ENCODE measurements at regions not wholly inside any gene's neighbourhood (a gene's known extent, or its start where the extent isn't known, plus 50 kb on each side); places are given as distances from the start of the nearest gene placed in this dataset.

DNA sequence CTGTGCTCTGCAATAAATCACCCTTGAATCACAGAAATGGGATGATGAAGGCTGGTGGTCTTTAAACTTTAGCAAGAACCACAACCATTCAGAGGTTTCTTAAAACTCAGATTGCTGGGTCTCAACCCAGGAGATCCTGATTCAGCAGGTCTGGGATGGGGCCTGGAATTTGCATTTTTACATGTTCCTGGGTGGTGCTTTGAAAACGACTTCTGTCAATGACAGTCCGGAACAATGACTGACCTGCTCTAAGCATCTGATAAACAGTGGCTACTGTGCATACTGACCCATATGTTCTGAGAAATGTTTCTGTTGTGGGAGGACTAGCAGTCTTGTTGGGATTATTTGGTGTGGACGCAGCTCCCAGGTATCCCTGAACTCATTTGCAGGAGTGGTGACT is 92.7 kb downstream of the GADD45G start:
- no peak overlapping the region for H3K4me3 Mint-ChIP-seq (ENCODE audit: unreplicated experiment)
- H3K9me3 Mint-ChIP-seq (ENCODE audit: unreplicated experiment): no peaks in the 10 kb centered on the region
- CTCF ChIA-PET: interaction anchor here (1.2 kb wide), 1 partner anchor 94 kb away, joined by 3 read pairs; no protein-coding TSS in a partner anchor
- BruUV-seq (replicated peaks): no TSS peak
- intact Hi-C loops (cut with micrococcal nuclease): no loop called here
- H3K27me3 Mint-ChIP-seq (ENCODE audit: insufficient read depth, unreplicated experiment): peaks cover 10% of the 10 kb centered on the region
- H3K4me1 Mint-ChIP-seq (ENCODE audit: insufficient read depth, unreplicated experiment): no peaks in the 10 kb centered on the region
- no peak for DNase-seq (ENCODE audit: unreplicated experiment)
- TF ChIP-seq, protein P1, sequence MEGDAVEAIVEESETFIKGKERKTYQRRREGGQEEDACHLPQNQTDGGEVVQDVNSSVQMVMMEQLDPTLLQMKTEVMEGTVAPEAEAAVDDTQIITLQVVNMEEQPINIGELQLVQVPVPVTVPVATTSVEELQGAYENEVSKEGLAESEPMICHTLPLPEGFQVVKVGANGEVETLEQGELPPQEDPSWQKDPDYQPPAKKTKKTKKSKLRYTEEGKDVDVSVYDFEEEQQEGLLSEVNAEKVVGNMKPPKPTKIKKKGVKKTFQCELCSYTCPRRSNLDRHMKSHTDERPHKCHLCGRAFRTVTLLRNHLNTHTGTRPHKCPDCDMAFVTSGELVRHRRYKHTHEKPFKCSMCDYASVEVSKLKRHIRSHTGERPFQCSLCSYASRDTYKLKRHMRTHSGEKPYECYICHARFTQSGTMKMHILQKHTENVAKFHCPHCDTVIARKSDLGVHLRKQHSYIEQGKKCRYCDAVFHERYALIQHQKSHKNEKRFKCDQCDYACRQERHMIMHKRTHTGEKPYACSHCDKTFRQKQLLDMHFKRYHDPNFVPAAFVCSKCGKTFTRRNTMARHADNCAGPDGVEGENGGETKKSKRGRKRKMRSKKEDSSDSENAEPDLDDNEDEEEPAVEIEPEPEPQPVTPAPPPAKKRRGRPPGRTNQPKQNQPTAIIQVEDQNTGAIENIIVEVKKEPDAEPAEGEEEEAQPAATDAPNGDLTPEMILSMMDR (IDR thresholded peaks at IDR 0.05; ENCODE audit: unreplicated experiment): no peak
- POLR2A ChIA-PET: no interaction called here
- H3K27ac Mint-ChIP-seq (ENCODE audit: low read depth, unreplicated experiment): no peak overlapping the region
- peaks cover 6% of the 10 kb centered on the region for H3K36me3 Mint-ChIP-seq (ENCODE audit: insufficient read depth, unreplicated experiment)

DNA sequence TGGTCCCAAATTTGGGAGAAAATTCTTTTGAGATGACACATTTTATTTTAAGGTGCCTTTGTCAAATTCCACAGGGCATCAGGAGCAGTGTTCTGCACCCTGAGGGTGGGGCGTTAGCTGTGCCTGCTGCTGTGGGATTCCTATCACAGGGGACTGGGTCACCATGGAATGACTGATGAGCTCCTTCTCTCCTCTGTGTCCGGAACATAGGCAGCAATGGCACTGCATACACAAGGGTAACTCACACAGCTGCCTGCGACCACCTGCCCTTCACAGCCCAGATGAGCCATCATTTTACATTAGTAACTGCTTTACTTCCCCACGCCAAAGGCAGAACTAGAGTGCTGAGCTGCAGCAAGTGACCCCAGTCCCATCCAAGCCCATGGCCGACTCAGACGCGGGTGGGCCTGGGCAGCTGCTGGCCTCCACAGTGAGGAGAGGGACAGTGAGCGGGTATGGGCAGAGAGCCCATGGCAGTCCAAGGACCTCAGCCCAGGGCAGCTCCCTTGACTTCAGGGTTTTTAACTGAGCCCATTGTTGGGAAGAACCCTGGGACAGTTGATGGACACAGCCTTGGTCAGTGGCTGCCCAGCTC is 93.7 kb downstream of the GADD45G start:
- no peaks in the 10 kb centered on the region for H3K9me3 Mint-ChIP-seq (ENCODE audit: unreplicated experiment)
- peaks cover 6% of the 10 kb centered on the region for H3K36me3 Mint-ChIP-seq (ENCODE audit: insufficient read depth, unreplicated experiment)
- H3K27me3 Mint-ChIP-seq (ENCODE audit: insufficient read depth, unreplicated experiment): peaks cover 10% of the 10 kb centered on the region
- no peak overlapping the region for H3K4me3 Mint-ChIP-seq (ENCODE audit: unreplicated experiment)
- TF ChIP-seq, protein P1 (IDR thresholded peaks at IDR 0.05; ENCODE audit: unreplicated experiment): no peak
- POLR2A ChIA-PET: interaction anchor here (0.7 to 0.8 kb wide), 2 partner anchors 12 to 33 kb away, joined by 3 read pairs; no protein-coding TSS in a partner anchor
- CTCF ChIA-PET: interaction anchor here (0.5 to 1.2 kb wide), 3 partner anchors 95 to 964 kb away, joined by 3 read pairs; no protein-coding TSS in a partner anchor
- H3K4me1 Mint-ChIP-seq (ENCODE audit: insufficient read depth, unreplicated experiment): no peaks in the 10 kb centered on the region
- no TSS peak for BruUV-seq (replicated peaks)
- no peak overlapping the region for H3K27ac Mint-ChIP-seq (ENCODE audit: low read depth, unreplicated experiment)
- no peak for DNase-seq (ENCODE audit: unreplicated experiment)
- intact Hi-C loops (cut with micrococcal nuclease): no loop called here

DNA sequence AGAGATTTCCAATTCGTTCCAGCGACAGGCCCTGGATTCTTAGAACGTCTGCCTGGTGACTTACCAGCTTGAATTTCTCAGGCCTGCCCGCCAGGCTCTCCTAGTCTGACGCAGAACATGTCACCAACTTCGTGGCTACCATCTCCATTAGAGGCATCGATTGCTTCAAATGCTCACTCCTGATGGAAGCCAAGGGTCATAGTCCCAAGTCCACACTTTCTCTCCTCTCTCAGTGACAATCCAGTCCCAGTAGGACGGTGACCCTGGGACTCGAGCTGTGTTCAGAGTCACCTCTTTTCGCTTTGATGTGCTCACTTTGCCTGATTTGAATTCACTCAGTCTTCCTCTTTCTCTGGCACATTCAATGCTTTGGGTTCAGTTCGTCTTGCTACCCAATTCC is 94.8 kb downstream of the GADD45G start:
- TF ChIP-seq, protein P1 (IDR thresholded peaks at IDR 0.05; ENCODE audit: unreplicated experiment): no peak
- Mint-ChIP-seq H3K36me3 (ENCODE audit: insufficient read depth, unreplicated experiment) (peaks cover 6% of the 10 kb centered on the region), H3K27me3 (ENCODE audit: insufficient read depth, unreplicated experiment) (peaks cover 10% of the 10 kb centered on the region), H3K27ac (ENCODE audit: low read depth, unreplicated experiment) (no peak overlapping the region), H3K4me1 (ENCODE audit: insufficient read depth, unreplicated experiment) (no peaks in the 10 kb centered on the region), H3K4me3 (ENCODE audit: unreplicated experiment) (no peak overlapping the region), H3K9me3 (ENCODE audit: unreplicated experiment) (no peaks in the 10 kb centered on the region)
- ChIA-PET POLR2A (no interaction called here), CTCF (interaction anchor here (0.6 to 1.1 kb wide), 2 partner anchors 28 to 62 kb away, joined by 3 read pairs; no protein-coding TSS in a partner anchor)
- intact Hi-C loops (cut with micrococcal nuclease): no loop called here
- DNase-seq (ENCODE audit: unreplicated experiment): no peak
- no TSS peak for BruUV-seq (replicated peaks)

DNA sequence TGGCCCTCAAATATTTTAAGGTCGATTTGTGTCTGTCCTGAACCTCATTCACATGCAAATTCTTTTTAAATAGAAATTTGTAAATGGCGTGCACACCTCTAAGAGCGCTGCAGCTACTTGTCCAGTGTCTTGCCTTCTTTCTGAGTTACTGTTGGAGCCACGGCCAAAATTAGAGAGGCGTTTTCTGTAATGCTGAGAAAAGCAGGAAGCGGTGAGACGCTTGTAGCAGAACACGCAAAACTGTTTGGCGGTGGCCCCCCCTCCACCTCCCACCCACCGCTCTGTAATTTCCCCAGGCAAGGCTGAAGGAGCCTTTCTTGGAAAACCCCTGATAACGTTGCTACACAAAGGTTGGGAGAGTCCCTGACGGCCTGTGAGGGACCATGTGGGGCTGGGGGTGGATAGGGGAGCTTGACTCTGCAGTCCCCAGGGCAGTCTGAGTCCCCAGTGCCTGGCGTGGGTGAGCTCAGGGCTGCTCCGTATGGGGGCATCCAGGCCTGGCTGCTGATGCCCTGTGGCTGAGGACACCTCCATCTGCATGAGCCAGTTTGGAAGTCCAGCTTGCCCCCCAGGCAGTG is 96.5 kb downstream of the GADD45G start:
- no peak for DNase-seq (ENCODE audit: unreplicated experiment)
- no peaks in the 10 kb centered on the region for H3K4me1 Mint-ChIP-seq (ENCODE audit: insufficient read depth, unreplicated experiment)
- ChIA-PET POLR2A (no interaction called here), CTCF (interaction anchor here (0.6 kb wide), 1 partner anchor 15 kb away, joined by 3 read pairs; no protein-coding TSS in a partner anchor)
- no peak overlapping the region for H3K27ac Mint-ChIP-seq (ENCODE audit: low read depth, unreplicated experiment)
- H3K36me3 Mint-ChIP-seq (ENCODE audit: insufficient read depth, unreplicated experiment): no peaks in the 10 kb centered on the region
- BruUV-seq (replicated peaks): no TSS peak
- intact Hi-C loops (cut with micrococcal nuclease): no loop called here
- H3K4me3 Mint-ChIP-seq (ENCODE audit: unreplicated experiment): no peak overlapping the region
- H3K27me3 Mint-ChIP-seq (ENCODE audit: insufficient read depth, unreplicated experiment): peaks cover 21% of the 10 kb centered on the region
- TF ChIP-seq, protein P1 (IDR thresholded peaks at IDR 0.05; ENCODE audit: unreplicated experiment): no peak
- no peaks in the 10 kb centered on the region for H3K9me3 Mint-ChIP-seq (ENCODE audit: unreplicated experiment)

Measured in MCF 10A (cell line).